T47D (cell line): ENCODE measurements at regions not wholly inside any gene's neighbourhood (a gene's known extent, or its start where the extent isn't known, plus 50 kb on each side); places are given as distances from the start of the nearest gene placed in this dataset.

Experiments used
- DNase-seq, 2 experiments: peaks; one replicate each; pipeline versions ENCODE4 v3.0.0 to v3.0.0-alpha.2; 2011 to 2012; ENCODE audit warnings: low read depth in 1 of 2, low spot score in 1 of 2
- JUND ChIP-seq: IDR thresholded peaks from 2 replicates; pipeline ENCODE4 v1.6.1; 2012; ENCODE audit warnings: low read depth
- in situ Hi-C: cut with HindIII; loops from 2 replicates; pipeline ENCODE4 v1.10.0; 2016; ENCODE audit warnings: low sequenced_read_pairs, low pct_unique_long_range_greater_than_20kb

DNA sequence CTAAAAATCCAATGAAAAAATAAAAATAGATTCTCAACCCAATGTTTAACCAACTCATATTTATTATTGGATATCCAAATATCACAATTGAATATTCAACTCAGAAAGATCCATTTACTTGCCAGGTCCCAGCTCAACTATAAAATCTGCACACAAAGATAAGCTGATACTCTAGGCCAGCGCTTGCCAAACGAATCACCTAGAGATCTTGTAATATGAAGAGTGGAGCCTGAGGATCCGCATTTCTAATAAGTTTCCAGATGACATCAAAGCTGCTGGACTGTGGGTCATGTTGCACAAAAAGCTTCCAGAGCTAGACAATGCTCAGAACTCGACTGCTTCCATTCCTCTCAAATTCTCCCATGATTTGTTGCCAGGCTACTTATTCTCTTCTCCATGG is 51.7 kb upstream of the HSF2 start:
- DNase-seq: no peak
- TF ChIP-seq JUND: no peak

More for the DNA sequence above, 51.7 kb upstream of the HSF2 start:
- in situ Hi-C loops: no loop called here
